ENCODE measurements at regions not wholly inside any gene's neighbourhood (a gene's known extent, or its start where the extent isn't known, plus 50 kb on each side); places are given as distances from the start of the nearest gene placed in this dataset.
A peak's percentile ranks its signal among the peaks of the same experiment; 100 is the strongest.

- TF ChIP-seq CTCF (IDR thresholded peaks at IDR 0.05) (peak; percentile 74), CREB1 (CRISPR knock-in tag; IDR thresholded peaks at IDR 0.05) (no peak), SP1 (CRISPR knock-in tag; conservative IDR thresholded peaks at IDR 0.05) (no peak), KAT7 (CRISPR knock-in tag; IDR thresholded peaks at IDR 0.05; ENCODE audit: borderline replicate concordance) (no peak), ATF3 (CRISPR knock-in tag; conservative IDR thresholded peaks at IDR 0.05) (no peak), JUN (CRISPR knock-in tag; IDR thresholded peaks at IDR 0.05) (no peak)
Measured at GRCh38 chr15:80309769-80310384, 57.9 kb upstream of the CTXND1 start.

All from WTC11 (cell line).